CD4-positive, CD25-positive, alpha-beta regulatory T cell (primary cell): ENCODE measurements at regions not wholly inside any gene's neighbourhood (a gene's known extent, or its start where the extent isn't known, plus 50 kb on each side); places are given as distances from the start of the nearest gene placed in this dataset.

Source experiments
- ATAC-seq, 2 donors: fragments of 150-1000 bp; cut with Tn5 transposase; one replicate each; pipeline ENCODE4 v1.10.0; 2021; ENCODE audit warnings: low read depth in 2 of 2, moderate number of reproducible peaks in 2 of 2, moderate library complexity in 1 of 2
- DNase-seq, 3 donors: peaks; one replicate each; pipeline versions ENCODE4 v3.0.0 to v3.0.0-alpha.2; 2012 to 2022; ENCODE audit warnings: mixed read lengths in 1 of 3
- H3K27ac ChIP-seq: one replicate; pipeline ENCODE4 v1.7.0; 2013; ENCODE audit warnings: mild to moderate bottlenecking, low read length; ENCODE audit not compliant: insufficient read depth, poor library complexity, severe bottlenecking
- H3K27me3 ChIP-seq: one replicate; pipeline ENCODE4 v1.7.0; 2013; ENCODE audit warnings: low read length; ENCODE audit not compliant: control insufficient read depth, insufficient read depth
- H3K36me3 ChIP-seq: one replicate; pipeline ENCODE4 v1.7.0; 2013; ENCODE audit warnings: mild to moderate bottlenecking, low read length, moderate library complexity; ENCODE audit not compliant: control insufficient read depth, insufficient read depth
- H3K4me1 ChIP-seq: 2 replicates; pipeline ENCODE4 v1.7.0; 2013; ENCODE audit warnings: mild to moderate bottlenecking, low read length; ENCODE audit not compliant: insufficient read depth, control insufficient read depth, poor library complexity, severe bottlenecking
- H3K4me3 ChIP-seq: one replicate; pipeline ENCODE4 v1.7.0; 2013; ENCODE audit warnings: low read depth, mild to moderate bottlenecking, low read length, moderate library complexity
- H3K9me3 ChIP-seq, 2 experiments: 1 replicate in 1 of 2; 2 replicates in 1 of 2; pipeline ENCODE4 v1.7.0; 2013; ENCODE audit warnings: low read length in 2 of 2, mild to moderate bottlenecking in 1 of 2, moderate library complexity in 1 of 2; ENCODE audit not compliant: control insufficient read depth in 2 of 2
- H3K27ac Mint-ChIP-seq, 3 donors: one replicate each; pipeline ENCODE4 v1.8.0; 2020 to 2022; ENCODE audit warnings: mild to moderate bottlenecking in 3 of 3, mixed read lengths in 3 of 3, moderate library complexity in 2 of 3
- H3K27me3 Mint-ChIP-seq: one replicate; pipeline ENCODE4 v1.8.0; 2022; ENCODE audit warnings: mild to moderate bottlenecking, mixed read lengths
- H3K36me3 Mint-ChIP-seq: one replicate; pipeline ENCODE4 v1.8.0; 2020; ENCODE audit warnings: mixed read lengths
- H3K4me1 Mint-ChIP-seq, 4 donors: one replicate each; pipeline ENCODE4 v1.8.0; 2020 to 2022; ENCODE audit warnings: mixed read lengths in 4 of 4, mild to moderate bottlenecking in 1 of 4
- H3K4me3 Mint-ChIP-seq, 4 donors: one replicate each; pipeline ENCODE4 v1.8.0; 2020 to 2022; ENCODE audit warnings: mild to moderate bottlenecking in 4 of 4, mixed read lengths in 4 of 4, moderate library complexity in 3 of 4
- H3K9me3 Mint-ChIP-seq, 7 donors: one replicate each; pipeline ENCODE4 v1.8.0; 2020 to 2022; ENCODE audit warnings: mixed read lengths in 7 of 7, mild to moderate bottlenecking in 3 of 7, moderate library complexity in 2 of 7

GRCh38 chr7:54090652-54091213, 451.4 kb upstream of the VSTM2A start:
- Histone ChIP-seq H3K36me3 (no peaks in the 10 kb centered on the region), H3K4me1 (no peaks in the 10 kb centered on the region), H3K27me3 (no peaks in the 10 kb centered on the region), H3K9me3 (peaks cover 0 to 6% of the 10 kb centered on the region in 2 experiments), H3K27ac (no peak overlapping the region), H3K4me3 (no peak overlapping the region)
- DNase-seq (no peak), ATAC-seq (no peak)
- Mint-ChIP-seq H3K4me1 (no peaks in the 10 kb centered on the region), H3K36me3 (no peaks in the 10 kb centered on the region), H3K27me3 (no peaks in the 10 kb centered on the region), H3K27ac (no peak overlapping the region), H3K9me3 (peaks cover 2 to 24% (median 6%) of the 10 kb centered on the region in 7 donors), H3K4me3 (no peak overlapping the region)

GRCh38 chr7:54091322-54091721, 450.9 kb upstream of the VSTM2A start:
- H3K36me3 ChIP-seq: no peaks in the 10 kb centered on the region
- H3K9me3 Mint-ChIP-seq: peaks cover 2 to 23% (median 6%) of the 10 kb centered on the region in 7 donors
- H3K9me3 ChIP-seq: peaks cover 0 to 6% of the 10 kb centered on the region in 2 experiments
- H3K27ac ChIP-seq: no peak overlapping the region
- no peaks in the 10 kb centered on the region for H3K4me1 Mint-ChIP-seq
- no peak overlapping the region for H3K4me3 ChIP-seq
- H3K4me3 Mint-ChIP-seq: no peak overlapping the region
- no peaks in the 10 kb centered on the region for H3K27me3 Mint-ChIP-seq
- H3K27ac Mint-ChIP-seq: no peak overlapping the region
- ATAC-seq (no peak), DNase-seq (no peak)
- H3K36me3 Mint-ChIP-seq: no peaks in the 10 kb centered on the region
- H3K27me3 ChIP-seq: no peaks in the 10 kb centered on the region
- no peaks in the 10 kb centered on the region for H3K4me1 ChIP-seq

- H3K4me3 Mint-ChIP-seq: no peak overlapping the region
- H3K36me3 Mint-ChIP-seq: no peaks in the 10 kb centered on the region
Measured at GRCh38 chr7:54097886-54098285, 444.3 kb upstream of the VSTM2A start.

GRCh38 chr7:54109501-54109900, 432.7 kb upstream of the VSTM2A start:
- H3K36me3 ChIP-seq: no peaks in the 10 kb centered on the region
- H3K9me3 ChIP-seq: peaks cover 0 to 13% of the 10 kb centered on the region in 2 experiments
- no peak for DNase-seq
- H3K27me3 Mint-ChIP-seq: no peaks in the 10 kb centered on the region
- ATAC-seq: no peak
- H3K4me1 Mint-ChIP-seq: no peaks in the 10 kb centered on the region
- no peaks in the 10 kb centered on the region for H3K27me3 ChIP-seq
- H3K27ac Mint-ChIP-seq: no peak overlapping the region
- no peak overlapping the region for H3K4me3 ChIP-seq
- H3K4me3 Mint-ChIP-seq: no peak overlapping the region
- H3K4me1 ChIP-seq: no peaks in the 10 kb centered on the region
- H3K27ac ChIP-seq: no peak overlapping the region
- H3K36me3 Mint-ChIP-seq: no peaks in the 10 kb centered on the region
- peaks cover 3 to 8% (median 5%) of the 10 kb centered on the region in 7 donors for H3K9me3 Mint-ChIP-seq

More at GRCh38 chr7:54097886-54098285, 444.3 kb upstream of the VSTM2A start:
- peaks cover 0 to 5% of the 10 kb centered on the region in 2 experiments for H3K9me3 ChIP-seq
- no peaks in the 10 kb centered on the region for H3K4me1 ChIP-seq
- Mint-ChIP-seq H3K4me1 (no peaks in the 10 kb centered on the region), H3K27me3 (no peaks in the 10 kb centered on the region), H3K9me3 (peaks cover 1 to 29% (median 4%) of the 10 kb centered on the region in 7 donors), H3K27ac (no peak overlapping the region)
- H3K27ac ChIP-seq: no peak overlapping the region
- no peaks in the 10 kb centered on the region for H3K36me3 ChIP-seq
- no peaks in the 10 kb centered on the region for H3K27me3 ChIP-seq
- no peak overlapping the region for H3K4me3 ChIP-seq
- ATAC-seq (no peak), DNase-seq (no peak)

- H3K27ac Mint-ChIP-seq: no peak overlapping the region
- no peak overlapping the region for H3K27ac ChIP-seq
- no peaks in the 10 kb centered on the region for H3K27me3 Mint-ChIP-seq
- no peaks in the 10 kb centered on the region for H3K4me1 ChIP-seq
- H3K4me3 ChIP-seq: no peak overlapping the region
- no peaks in the 10 kb centered on the region for H3K4me1 Mint-ChIP-seq
- H3K4me3 Mint-ChIP-seq: no peak overlapping the region
- H3K27me3 ChIP-seq: no peaks in the 10 kb centered on the region
- ATAC-seq (no peak), DNase-seq (no peak)
- H3K36me3 ChIP-seq: no peaks in the 10 kb centered on the region
- peaks cover 3 to 15% (median 4%) of the 10 kb centered on the region in 7 donors for H3K9me3 Mint-ChIP-seq
- H3K9me3 ChIP-seq: peaks cover 0 to 26% of the 10 kb centered on the region in 2 experiments
- no peaks in the 10 kb centered on the region for H3K36me3 Mint-ChIP-seq
Measured at GRCh38 chr7:54111814-54112511, 430.2 kb upstream of the VSTM2A start.

- H3K27me3 ChIP-seq: no peaks in the 10 kb centered on the region
- Mint-ChIP-seq H3K36me3 (no peaks in the 10 kb centered on the region), H3K27me3 (no peaks in the 10 kb centered on the region), H3K9me3 (peaks cover 3 to 17% (median 7%) of the 10 kb centered on the region in 7 donors), H3K4me1 (no peaks in the 10 kb centered on the region), H3K4me3 (no peak overlapping the region), H3K27ac (no peak overlapping the region)
- no peaks in the 10 kb centered on the region for H3K36me3 ChIP-seq
- DNase-seq (no peak), ATAC-seq (no peak)
- peaks cover 0 to 26% of the 10 kb centered on the region in 2 experiments for H3K9me3 ChIP-seq
- no peak overlapping the region for H3K4me3 ChIP-seq
- H3K27ac ChIP-seq: no peak overlapping the region
- no peaks in the 10 kb centered on the region for H3K4me1 ChIP-seq
Measured at GRCh38 chr7:54112567-54112966, 429.6 kb upstream of the VSTM2A start.

GRCh38 chr7:54115028-54115763, 427.0 kb upstream of the VSTM2A start:
- no peak for ATAC-seq

More at GRCh38 chr7:54115028-54115763, 427.0 kb upstream of the VSTM2A start:
- DNase-seq: no peak
- H3K4me1 ChIP-seq: no peaks in the 10 kb centered on the region
- no peak overlapping the region for H3K27ac Mint-ChIP-seq
- no peaks in the 10 kb centered on the region for H3K4me1 Mint-ChIP-seq
- H3K4me3 Mint-ChIP-seq: no peak overlapping the region
- no peaks in the 10 kb centered on the region for H3K36me3 ChIP-seq
- H3K9me3 Mint-ChIP-seq: peaks cover 4 to 23% (median 5%) of the 10 kb centered on the region in 7 donors
- H3K27me3 Mint-ChIP-seq: no peaks in the 10 kb centered on the region
- H3K9me3 ChIP-seq: peaks cover 0 to 26% of the 10 kb centered on the region in 2 experiments
- no peak overlapping the region for H3K4me3 ChIP-seq
- H3K27ac ChIP-seq: no peak overlapping the region
- no peaks in the 10 kb centered on the region for H3K27me3 ChIP-seq
- H3K36me3 Mint-ChIP-seq: no peaks in the 10 kb centered on the region
